GM19455 (cell line): ENCODE measurements at regions not wholly inside any gene's neighbourhood (a gene's known extent, or its start where the extent isn't known, plus 50 kb on each side); places are given as distances from the start of the nearest gene placed in this dataset.
"Not testable (repeated sequence)": the region's sequence is repeated elsewhere in the genome, so short reads cannot be mapped to it uniquely, and the experiment has no call there.

Experiments used
- ATAC-seq: cut with Tn5 transposase; IDR thresholded peaks from one replicate; pipeline ENCODE4 v1.9.1; 2021; ENCODE audit not compliant: unreplicated experiment

DNA sequence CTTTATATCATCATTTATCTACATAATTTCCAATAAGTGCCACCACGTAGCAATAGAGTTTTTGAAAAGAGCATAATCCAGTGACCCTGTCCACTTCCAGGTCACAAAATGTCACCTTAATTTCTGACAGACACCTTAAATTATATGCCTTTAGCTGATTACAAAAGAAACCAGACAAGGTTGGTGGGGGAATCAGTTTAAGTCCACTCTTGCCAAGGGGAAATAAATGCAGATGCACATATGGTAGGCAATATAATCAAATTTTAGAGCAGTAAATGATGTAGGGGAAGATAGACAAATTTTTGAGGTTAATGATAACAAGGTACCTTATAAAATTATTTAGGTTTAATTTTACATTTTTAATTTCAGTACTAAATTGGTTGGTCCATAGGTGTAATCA is 253.5 kb downstream of the ZIC1 start:
- no peak for ATAC-seq

DNA sequence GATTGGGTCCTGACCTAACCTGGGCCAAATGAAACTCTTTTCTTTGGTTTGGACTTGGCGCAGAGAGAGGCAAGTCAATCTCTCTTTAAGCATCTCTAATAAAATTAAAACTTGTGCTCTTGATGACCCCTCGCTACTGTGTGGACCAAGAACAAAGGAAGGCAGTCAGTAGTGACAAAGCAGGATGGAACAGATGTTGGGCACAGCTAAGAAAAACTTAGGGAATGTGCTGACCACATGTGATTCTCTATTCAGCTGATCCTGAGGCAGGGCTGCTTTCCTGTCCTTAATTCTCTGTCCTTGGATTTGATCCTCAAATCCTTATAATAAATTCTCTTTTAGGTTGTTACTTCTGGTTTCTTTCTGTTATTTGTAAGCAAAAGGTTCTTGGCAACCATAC is 259.9 kb downstream of the ZIC1 start:
- no peak for ATAC-seq

DNA sequence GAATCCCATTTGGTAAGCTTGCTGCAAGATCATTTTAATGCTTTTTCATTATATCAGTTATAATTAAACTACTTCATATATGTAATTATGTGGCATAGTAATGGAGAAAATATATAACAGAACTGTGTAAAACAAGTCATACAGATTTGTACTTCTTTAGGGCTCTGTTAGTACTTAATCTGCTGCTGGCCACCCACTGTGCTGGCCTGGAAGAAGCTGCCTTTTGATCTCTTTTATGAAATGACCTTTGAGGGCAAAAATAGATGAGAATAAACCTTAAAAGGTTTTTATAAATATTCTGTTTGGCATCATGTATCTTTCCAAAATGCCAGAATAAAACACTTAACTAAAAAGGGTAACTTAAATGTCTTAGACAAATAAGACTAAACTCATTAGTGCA is 262.9 kb downstream of the ZIC1 start:
- ATAC-seq, result no peak

DNA sequence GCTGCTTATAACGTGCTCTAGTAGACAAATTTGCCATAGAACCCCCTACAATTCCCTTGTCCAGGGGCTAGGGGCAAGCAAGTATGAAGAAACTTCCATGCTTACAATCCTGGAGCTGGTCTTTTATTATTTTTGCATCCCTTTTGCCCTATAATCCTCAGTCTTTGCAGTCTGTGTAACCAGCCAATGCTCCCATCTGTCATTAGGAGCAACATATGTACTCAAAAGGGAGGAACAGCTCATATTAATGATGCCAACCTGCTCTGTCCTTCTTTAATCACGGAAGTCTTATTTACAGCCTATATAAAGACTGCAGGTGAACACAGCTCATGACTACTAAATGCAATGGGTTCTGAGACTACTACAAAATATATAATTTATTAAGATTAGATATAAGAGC is 263.3 kb downstream of the ZIC1 start:
- ATAC-seq, result no peak

DNA sequence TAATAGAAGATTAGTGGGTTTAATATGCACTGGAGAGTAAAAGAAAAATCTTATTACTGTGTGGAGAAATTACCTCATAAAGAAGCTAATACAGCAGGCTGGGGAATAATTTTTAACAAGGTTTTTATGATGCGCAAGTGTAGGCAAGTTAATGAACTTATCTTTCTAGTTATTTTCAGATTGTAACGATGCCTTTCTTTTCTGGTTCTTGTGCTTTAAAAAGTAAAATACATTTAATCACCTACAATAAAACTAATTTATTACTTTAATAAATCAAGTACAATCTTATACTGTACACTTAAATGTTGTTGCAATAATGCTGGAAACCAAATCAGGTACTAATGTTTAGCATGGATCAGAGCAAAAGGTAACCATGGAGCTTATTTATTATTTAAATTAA is 266.6 kb downstream of the ZIC1 start:
- ATAC-seq, result no peak

DNA sequence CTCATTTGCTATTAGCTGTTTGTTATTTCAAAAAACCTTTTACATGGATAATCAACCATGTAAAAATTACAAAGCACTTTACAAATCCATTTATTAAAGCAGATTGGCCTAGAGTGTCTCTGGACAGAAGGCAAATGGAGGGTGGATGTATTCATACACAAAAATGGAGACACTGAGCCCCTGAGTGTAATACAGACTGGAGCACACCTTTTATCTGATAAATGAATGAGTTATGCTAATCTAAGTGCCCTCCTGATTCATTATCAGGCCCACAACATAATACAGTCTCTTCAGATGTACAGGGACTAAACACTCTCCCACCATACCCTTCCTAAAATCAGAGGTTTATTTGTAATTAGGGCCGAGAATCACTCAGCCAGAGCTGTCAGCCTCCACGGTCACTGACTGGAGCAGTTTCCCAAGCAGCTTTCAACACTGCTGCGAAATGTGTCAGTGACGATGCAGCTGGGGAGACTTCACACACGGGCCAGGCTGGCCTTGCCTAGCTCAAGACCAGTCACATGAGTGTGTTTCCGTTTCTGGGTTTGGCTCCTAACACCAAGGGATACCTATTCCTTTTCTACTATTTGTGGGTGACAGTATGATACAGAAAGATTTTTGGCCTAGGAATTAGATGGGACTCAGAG is 271.8 kb downstream of the ZIC1 start:
- ATAC-seq, result no peak

DNA sequence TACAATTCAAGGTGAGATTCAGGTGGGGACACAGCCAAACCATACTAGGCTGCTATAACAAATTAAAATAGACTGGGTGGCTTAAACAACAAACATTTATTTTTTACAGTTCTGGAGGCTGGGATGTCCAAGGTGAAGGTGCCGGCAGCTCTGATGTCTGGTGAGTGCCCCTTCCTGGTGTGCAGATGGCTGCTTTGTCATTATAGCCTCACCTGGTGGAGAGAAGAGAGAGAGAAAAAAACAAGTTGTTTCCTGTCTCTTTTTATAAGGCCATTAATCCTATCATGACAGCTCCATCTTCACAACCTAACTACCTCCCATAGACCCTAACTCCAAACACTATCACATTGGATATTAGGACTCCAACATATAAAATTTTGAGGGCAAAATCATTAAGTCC is 279.7 kb downstream of the ZIC1 start:
- no peak for ATAC-seq

DNA sequence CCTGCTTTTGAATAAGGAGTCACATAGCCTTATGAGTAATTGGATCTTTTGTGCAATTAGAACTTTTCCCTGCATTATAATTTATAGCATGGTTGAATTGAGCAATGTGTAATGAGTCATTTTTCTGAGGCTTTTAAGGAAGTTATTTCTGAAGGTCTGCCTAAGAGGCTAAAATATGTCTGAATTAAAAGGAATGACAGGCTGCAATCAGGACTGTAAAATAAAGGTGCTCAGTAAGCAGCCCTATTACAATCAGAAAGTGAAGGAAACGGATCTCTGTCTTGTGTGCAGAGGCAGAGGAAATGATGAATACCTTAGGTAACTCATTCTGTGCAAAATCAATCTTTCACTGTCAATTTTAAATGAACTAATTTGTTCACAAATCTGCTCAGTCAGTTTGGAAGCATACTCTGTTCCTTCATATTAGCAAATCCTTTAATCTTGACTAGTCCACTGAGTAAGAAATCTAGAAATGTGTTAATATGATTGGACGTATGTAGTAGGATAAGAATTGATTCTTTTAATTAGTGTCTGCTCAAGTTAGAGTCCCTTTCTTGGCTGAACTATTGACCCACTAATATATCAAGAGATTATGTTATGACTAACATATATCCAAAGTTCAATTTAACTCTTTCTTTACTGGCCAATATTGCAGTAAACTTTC is 290.1 kb downstream of the ZIC1 start:
- ATAC-seq, result no peak

DNA sequence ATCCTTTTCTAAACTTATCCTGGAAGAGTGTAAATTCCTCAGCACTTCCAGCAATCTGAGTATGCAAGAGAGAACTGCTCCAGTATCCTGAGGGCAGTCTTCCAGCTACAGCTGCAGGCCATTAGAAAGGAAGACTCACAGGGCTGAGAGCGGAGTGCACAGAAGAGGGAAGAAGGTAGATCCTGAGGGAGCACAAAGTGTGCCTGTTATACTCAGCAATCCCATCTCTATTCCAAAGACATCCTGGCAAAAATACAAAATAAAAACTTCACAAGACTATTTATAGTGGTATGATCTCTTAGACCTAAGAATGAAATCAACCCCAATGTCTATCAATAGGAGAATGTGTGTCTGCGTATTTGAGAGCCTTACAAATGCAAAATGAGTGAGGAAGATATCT is 292.0 kb downstream of the ZIC1 start:
- ATAC-seq, result no peak

DNA sequence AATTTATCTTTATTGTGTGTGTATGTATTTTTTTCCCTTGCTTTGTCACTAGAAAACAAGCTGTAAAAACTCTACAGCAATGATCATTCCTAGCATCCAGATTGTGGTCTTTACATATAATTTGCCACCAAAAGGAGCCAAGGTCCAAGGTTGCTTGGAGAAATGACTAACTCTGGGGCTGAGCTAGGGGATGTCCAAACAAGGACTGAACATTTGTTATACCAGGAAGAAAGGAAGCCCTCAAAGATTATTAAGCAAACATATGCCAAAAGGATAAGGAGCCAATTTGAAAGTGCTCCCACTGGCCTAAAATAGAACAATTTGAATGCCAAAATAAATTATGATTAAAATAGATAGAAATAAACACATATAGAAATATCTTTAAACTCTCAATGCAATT is 293.3 kb downstream of the ZIC1 start:
- no peak for ATAC-seq

DNA sequence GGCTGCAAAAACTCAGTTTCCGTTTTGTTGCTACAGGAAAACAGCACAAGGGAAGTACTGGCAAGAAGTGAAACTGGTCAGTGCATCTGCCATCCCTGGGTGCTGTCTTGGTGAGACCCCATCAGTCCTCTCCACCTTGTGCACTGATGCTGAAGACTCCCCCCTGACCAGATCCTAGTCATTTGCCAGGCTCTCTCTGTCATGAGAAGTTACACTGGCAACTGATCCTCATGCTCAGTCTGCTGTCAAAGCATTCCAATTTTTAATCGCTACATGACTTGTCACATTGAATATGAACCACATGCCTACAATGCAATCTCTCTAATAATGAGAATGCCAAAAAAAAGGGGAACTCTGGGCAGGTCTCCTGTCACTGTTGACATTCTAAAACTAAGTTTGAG is 296.5 kb downstream of the ZIC1 start:
- no peak for ATAC-seq

DNA sequence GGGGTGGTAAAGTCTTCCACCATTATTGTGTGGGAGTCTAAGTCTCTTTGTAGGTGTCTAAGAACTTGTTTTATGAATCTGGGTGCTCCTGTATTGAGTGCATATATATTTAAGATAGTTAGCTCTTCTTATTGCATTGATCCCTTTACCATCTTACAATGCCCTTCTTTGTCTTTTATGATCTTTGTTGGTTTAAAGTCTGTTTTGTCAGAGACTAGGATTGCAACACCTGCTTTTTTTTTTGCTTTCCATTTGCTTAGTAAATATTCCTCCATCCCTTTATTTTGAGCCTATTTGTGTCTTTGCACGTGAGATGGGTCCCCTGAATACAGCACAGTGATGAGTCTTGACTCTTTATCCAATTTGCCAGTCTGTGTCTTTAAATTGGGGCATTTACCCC is 301.6 kb downstream of the ZIC1 start:
- not testable (repeated sequence) for ATAC-seq

DNA sequence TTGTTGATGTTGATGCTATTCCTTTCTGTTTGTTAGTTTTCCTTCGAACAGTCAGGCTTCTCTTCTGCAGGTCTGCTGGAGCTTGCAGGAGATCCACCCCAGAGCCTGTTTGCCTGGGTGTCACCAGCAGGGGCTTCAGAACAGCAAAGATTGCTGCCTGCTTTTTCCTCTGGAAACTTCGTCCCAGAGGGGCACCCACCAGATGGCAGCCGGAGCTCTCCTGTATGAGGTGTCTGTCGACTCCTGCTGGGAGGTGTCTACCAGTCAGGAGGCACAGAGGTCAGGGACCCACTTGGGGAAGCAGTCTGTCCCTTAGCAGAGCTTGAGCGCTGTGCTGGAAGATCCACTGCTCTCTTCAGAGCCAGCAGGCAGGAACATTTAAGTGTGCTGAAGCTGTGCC is 303.2 kb downstream of the ZIC1 start:
- ATAC-seq, result no peak

DNA sequence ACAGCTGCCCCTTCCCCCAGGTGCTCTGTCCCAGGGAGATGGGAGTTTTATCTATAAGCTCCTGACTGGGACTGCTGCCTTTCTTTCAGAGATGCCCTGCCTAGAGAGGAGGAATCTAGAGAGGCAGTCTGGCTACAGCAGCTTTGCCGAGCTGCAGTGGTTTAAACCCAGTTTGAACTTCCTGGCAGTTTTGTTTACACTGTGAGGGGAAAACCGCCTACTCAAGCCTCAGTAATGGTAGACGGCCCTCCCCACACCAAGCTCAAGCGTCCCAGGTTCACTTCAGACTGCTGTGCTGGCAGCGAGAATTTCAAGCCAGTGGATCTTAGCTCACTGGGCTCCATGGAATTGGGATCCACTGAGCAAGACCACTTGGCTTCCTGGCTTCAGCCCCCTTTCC is 303.6 kb downstream of the ZIC1 start:
- ATAC-seq, result not testable (repeated sequence)

DNA sequence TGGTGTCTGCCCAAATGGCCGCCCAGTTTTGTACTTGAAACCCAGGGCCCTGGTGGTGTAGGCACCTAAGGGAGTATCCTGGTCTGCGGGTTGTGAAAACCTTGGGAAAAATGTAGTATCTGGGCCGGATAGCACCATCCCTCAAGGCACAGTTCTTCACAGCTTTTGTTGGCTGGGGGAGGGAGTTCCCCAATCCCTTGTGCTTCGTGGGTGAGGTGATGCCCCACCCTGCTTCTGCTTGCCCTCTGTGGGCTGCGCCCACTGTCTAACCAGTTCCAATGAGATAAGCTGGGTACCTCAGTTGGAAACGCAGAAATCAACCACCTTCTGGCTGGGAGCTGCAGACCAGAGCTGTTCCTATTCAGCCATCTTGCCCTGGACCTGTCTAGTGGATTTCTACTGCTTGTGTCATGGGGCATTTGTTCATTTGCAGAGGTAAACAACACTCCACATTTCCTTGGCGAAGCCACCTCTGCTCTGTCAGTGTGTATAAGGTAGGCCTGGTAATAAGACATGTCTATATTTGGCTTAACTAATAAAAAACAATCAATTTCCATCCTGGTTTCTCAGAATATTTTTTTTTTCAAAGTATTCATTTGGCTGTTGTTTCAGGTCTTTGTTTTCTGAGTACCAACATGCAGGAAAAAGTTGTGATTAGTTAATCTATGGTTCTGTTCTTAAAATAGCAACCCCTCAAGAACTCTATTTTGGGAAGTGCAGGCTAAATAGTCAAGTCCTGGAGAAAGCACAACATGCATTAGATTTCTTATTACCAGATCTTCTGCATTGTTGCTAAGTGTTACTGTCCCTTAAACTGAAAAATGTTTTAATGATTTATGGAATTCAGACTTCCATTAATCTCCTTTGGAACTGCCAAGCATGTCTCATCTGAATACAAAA is 304.3 kb downstream of the ZIC1 start:
- ATAC-seq, result no peak

DNA sequence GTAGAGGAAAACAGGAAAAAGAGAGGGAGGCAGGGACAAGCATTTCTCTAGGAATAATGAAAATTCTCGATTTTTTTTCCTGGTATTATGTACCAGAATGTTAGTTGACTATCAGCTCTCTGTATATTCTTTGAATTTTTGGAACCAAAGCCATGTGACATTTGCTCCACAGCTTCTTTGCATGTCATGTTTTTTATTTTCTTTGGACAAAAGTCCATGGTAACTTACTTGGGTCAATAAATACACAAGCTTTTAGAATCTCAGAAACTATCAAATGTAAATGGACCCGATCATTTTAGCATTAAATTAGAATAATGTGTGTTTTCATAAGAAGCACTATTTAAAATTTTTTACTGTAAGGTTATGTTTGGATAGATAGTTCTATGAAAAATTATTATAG is 320.5 kb downstream of the ZIC1 start:
- no peak for ATAC-seq

DNA sequence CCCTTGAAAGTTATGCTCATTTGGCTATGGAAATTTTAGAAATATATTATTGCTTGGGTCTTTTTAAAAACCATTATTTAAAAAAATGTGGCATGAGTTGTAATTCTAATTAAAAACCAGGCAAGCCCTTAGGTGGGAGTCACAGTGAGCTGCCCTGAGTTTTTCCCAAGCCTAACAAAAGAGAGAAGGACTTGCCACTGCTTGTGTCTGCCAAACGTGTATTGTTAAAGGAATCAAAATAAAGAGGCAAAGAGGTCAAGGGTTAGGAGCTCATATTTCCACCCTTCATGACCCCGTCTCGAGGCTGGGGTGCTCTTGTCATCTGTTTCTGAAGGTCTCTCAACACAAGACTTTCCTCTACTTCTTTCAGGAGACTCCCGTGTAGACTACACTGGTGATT is 321.1 kb downstream of the ZIC1 start:
- no peak for ATAC-seq

DNA sequence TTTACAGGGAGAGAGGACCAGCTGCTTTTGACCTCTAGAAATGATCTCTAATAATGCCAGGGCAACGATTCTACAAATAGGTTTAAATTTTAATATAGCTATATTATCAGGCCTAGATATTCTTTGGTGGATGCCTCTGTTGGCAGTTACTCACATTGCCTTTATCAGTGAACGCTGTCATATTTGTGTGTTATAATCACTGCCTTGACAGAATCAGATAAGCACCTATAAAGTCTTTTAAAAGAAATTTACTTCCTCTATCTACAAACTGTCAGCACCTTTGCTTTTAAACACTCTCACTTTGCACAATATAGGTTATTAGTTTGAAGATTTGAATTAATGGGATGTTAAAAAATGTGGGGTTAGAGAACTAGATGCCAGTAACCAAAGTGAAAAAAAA is 324.1 kb downstream of the ZIC1 start:
- no peak for ATAC-seq

DNA sequence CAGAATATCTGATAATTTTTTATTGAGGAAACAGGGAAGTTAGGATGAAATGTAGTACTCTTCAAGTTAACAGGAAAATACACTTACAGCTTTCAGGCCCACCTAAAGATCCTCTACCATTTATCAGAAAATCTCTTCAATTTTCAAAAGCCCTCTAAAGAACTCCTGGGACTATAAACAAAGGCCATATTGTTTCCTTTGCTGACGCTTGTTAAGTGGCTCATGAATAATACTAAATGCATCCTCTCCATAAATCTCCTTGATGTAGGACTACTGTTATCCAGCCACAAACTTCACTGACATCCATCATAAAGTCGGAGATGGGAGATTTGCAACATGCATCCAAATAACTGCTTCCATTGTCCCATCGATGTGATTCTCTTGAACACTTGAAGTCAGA is 326.5 kb downstream of the ZIC1 start:
- ATAC-seq, result no peak

DNA sequence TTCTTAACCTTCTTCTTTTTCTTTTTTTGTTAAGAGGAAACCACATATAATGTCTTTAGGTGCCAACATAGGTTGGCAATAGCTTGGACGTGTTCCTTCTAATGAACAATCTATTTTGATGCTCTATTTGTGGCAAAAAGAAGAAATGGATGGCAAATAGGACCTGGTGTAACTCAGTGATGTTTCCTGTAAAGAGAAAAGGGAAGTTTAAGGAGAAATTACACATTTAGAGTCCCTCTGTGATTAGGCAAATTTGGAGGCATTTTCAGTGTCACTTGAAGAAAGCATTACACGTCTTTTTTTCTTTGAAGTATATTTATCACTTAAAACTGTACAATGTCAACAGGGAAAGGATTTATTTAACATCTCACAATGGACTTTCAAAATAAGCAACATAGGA is 327.1 kb downstream of the ZIC1 start:
- no peak for ATAC-seq

DNA sequence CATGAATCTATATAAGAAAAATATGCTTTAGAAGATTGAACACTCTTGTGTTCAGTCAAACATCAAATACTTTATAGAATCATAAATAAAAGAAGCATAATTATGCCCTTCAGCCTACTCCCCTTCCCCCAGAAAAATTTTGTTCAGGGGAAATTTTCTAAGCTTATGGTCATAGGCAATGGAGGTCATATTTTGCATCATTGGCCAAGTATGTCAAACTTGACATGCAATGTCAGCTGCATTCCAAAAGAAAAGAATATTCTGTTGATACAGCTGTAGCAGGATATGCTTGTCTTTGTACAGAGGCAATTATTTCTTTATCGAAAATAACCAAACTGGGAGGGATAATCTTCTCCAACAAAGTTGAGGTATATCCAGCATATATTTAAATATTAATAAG is 328.2 kb downstream of the ZIC1 start:
- no peak for ATAC-seq

DNA sequence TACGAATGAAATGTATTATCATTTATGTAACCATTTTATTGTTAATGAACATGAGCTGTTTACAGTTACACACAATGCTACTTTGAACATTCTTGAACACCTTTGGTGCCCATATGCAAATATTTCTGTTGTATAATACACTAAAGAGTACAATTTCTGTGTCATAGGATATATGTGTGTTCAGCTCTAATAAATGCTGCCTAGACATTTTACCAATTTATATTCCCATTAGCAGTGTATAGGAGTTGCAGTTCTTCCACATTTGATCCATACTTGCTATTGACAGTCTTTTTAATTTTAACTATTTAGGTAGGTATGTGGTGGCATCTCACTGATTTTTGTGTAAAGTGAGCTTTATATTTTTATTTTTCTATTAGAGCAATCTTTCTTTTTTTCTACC is 331.8 kb downstream of the ZIC1 start:
- ATAC-seq, result no peak
